Smooth muscle cell (in vitro differentiated cells): ENCODE measurements at regions not wholly inside any gene's neighbourhood (a gene's known extent, or its start where the extent isn't known, plus 50 kb on each side); places are given as distances from the start of the nearest gene placed in this dataset.
A peak's percentile ranks its signal among the peaks of the same experiment; 100 is the strongest.

Experiments used
- DNase-seq: peaks from one replicate; lab custom pipeline; 2025; ENCODE audit not compliant: unreplicated experiment; lab: John Stamatoyannopoulos, UW
- H2AFZ ChIP-seq: fragments of 200-600 bp; sonication (generic); 2 replicates; pipeline ENCODE4 v1.6.0; 2016; ENCODE audit warnings: antibody characterized with exemption, low read depth, mild to moderate bottlenecking
- H3F3A ChIP-seq: fragments of 200-600 bp; sonication (generic); 2 replicates; pipeline ENCODE4 v1.6.0; 2017; ENCODE audit warnings: antibody characterized with exemption, low read depth
- H3K27ac ChIP-seq: fragments of 200-600 bp; sonication (generic); 2 replicates; pipeline ENCODE4 v1.5.1; 2016; ENCODE audit warnings: low read depth, mild to moderate bottlenecking
- H3K27me3 ChIP-seq: fragments of 200-600 bp; sonication (generic); 2 replicates; pipeline ENCODE4 v1.6.1; 2016; ENCODE audit warnings: low read depth, mild to moderate bottlenecking
- H3K36me3 ChIP-seq: fragments of 200-600 bp; sonication (generic); 2 replicates; pipeline ENCODE4 v1.5.1; 2016; ENCODE audit warnings: low read depth
- H3K4me1 ChIP-seq: fragments of 200-600 bp; sonication (generic); 2 replicates; pipeline ENCODE4 v1.5.1; 2016; ENCODE audit warnings: low read depth
- H3K4me2 ChIP-seq: fragments of 200-600 bp; sonication (generic); 2 replicates; pipeline ENCODE4 v1.6.0; 2016; ENCODE audit warnings: mild to moderate bottlenecking
- H3K4me3 ChIP-seq: fragments of 200-600 bp; sonication (generic); 2 replicates; pipeline ENCODE4 v1.5.1; 2016; ENCODE audit warnings: mild to moderate bottlenecking
- H3K79me2 ChIP-seq: fragments of 200-600 bp; sonication (generic); 2 replicates; pipeline ENCODE4 v1.6.0; 2016; ENCODE audit warnings: low read depth, mild to moderate bottlenecking
- H3K9ac ChIP-seq: fragments of 200-600 bp; sonication (generic); 2 replicates; pipeline ENCODE4 v1.6.0; 2016; ENCODE audit warnings: low read depth
- H3K9me3 ChIP-seq: fragments of 200-600 bp; sonication (generic); replicated peaks from 2 replicates; pipeline ENCODE4 v1.5.1; 2016; ENCODE audit warnings: low read depth
- H4K20me1 ChIP-seq: fragments of 200-600 bp; sonication (generic); 2 replicates; pipeline ENCODE4 v1.6.0; 2016; ENCODE audit warnings: low read depth
- WGBS: methylation state at CpG from one replicate; pipeline ENCODE4 v1.1.7; 2016; ENCODE audit warnings: low lambda C conversion rate; 5-methylcytosine and 5-hydroxymethylcytosine counted together
- TF ChIP-seq, protein P1 (sequence below): fragments of 200-600 bp; sonication (generic); IDR thresholded peaks from 2 replicates; pipeline ENCODE4 v1.5.1; 2017; ENCODE audit warnings: borderline replicate concordance, mild to moderate bottlenecking, antibody characterized with exemption; ENCODE audit not compliant: insufficient read depth, poor library complexity, severe bottlenecking

DNA sequence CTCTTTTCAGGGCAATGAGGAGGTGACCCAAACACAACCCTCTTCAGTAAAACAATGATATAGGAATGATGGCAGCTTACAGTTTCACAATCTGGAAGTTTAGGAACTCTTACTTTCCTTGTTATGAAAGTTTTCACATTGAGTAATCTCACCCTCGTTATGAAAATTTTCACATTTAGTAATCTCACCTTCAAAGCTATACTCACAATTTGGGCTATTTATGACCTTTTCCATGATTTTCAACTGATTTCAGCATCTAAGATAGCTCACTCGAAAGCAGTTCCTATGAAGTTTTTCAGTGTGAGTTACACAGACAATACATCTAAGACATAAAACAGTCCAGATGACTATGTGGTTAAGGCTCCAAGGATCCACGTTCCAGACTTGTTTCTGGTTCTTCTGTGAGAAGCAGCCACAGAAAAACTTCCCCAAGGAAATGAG is 57.1 kb downstream of the FOXD1 start:
- H3K4me1 ChIP-seq, result peaks cover 11% of the 10 kb centered on the region
- peak overlapping the region; percentile 45 for H3K27ac ChIP-seq
- H3K27me3 ChIP-seq, result no peaks in the 10 kb centered on the region
- H2AFZ ChIP-seq, result peak overlapping the region; percentile 25
- no peak for DNase-seq
- peak overlapping the region; percentile 9 for H3K9ac ChIP-seq
- H4K20me1 ChIP-seq, result no peaks in the 10 kb centered on the region
- TF ChIP-seq, protein P1, sequence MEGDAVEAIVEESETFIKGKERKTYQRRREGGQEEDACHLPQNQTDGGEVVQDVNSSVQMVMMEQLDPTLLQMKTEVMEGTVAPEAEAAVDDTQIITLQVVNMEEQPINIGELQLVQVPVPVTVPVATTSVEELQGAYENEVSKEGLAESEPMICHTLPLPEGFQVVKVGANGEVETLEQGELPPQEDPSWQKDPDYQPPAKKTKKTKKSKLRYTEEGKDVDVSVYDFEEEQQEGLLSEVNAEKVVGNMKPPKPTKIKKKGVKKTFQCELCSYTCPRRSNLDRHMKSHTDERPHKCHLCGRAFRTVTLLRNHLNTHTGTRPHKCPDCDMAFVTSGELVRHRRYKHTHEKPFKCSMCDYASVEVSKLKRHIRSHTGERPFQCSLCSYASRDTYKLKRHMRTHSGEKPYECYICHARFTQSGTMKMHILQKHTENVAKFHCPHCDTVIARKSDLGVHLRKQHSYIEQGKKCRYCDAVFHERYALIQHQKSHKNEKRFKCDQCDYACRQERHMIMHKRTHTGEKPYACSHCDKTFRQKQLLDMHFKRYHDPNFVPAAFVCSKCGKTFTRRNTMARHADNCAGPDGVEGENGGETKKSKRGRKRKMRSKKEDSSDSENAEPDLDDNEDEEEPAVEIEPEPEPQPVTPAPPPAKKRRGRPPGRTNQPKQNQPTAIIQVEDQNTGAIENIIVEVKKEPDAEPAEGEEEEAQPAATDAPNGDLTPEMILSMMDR, result no peak
- no peaks in the 10 kb centered on the region for H3K9me3 ChIP-seq
- no peaks in the 10 kb centered on the region for H3K36me3 ChIP-seq
- WGBS, result 12% methylated on average over 3 of the region's 3 CpGs
- H3K4me3 ChIP-seq, result no peak overlapping the region
- H3F3A ChIP-seq, result peaks cover 28% of the 10 kb centered on the region
- no peaks in the 10 kb centered on the region for H3K79me2 ChIP-seq
- peak overlapping the region; percentile 76 for H3K4me2 ChIP-seq

DNA sequence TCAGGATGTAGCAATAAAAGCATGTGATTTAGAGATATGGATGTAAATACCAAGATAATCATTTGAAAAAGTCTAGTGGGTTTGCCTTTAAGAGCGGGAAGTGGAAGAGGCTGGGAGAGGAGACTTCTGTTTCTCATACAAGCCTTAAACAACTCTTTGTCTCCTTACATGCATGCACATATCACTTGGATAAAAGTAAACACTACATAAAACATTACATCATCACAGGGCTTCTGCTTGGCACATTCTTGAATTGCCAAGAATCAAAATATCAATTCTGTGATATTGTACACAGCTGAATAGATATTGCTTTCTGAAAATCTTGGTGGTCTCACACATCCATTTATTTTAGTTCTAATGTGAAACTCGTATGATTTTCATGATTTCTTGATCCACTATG is 57.6 kb downstream of the FOXD1 start:
- Histone ChIP-seq H3K79me2 (no peaks in the 10 kb centered on the region), H2AFZ (no peak overlapping the region)
- 76% methylated on average over 2 of the region's 2 CpGs for WGBS

DNA sequence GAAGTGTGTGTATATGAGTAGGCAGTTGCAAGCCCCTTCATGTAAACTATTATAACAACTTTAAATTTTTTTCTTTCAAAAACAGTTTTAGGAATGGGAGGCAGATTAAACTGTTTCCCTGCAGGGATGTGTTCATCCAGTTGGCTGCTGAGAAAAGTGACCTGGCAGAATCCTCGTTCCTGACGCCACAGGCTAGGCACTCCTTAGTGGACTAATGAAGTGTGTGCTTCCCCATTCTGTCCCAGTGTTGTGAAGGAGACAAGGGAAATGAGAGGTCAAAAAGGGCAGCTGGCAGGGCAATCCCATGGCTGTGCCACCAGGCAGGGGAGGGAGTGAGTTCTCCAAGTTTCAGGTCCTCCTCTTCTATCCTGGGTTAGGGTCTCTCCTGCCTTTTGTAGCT is 59.8 kb downstream of the FOXD1 start:
- no peak overlapping the region for H3K4me2 ChIP-seq
- TF ChIP-seq, protein P1, result no peak
- no peak overlapping the region for H2AFZ ChIP-seq
- no peaks in the 10 kb centered on the region for H3K79me2 ChIP-seq
- H3K36me3 ChIP-seq, result peaks cover 12% of the 10 kb centered on the region
- H3K27me3 ChIP-seq, result no peaks in the 10 kb centered on the region
- WGBS, result 76% methylated on average over 2 of the region's 2 CpGs
- H4K20me1 ChIP-seq, result no peaks in the 10 kb centered on the region
- peaks cover 11% of the 10 kb centered on the region for H3K4me1 ChIP-seq
- H3K27ac ChIP-seq, result no peak overlapping the region
- H3K9ac ChIP-seq, result no peak overlapping the region
- H3F3A ChIP-seq, result peaks cover 28% of the 10 kb centered on the region
- DNase-seq, result no peak
- peaks cover 16% of the 10 kb centered on the region for H3K9me3 ChIP-seq
- H3K4me3 ChIP-seq, result no peak overlapping the region

More for the DNA sequence above, 57.6 kb downstream of the FOXD1 start:
- TF ChIP-seq, protein P1, result no peak
- no peaks in the 10 kb centered on the region for H3K9me3 ChIP-seq
- peak overlapping the region; percentile 76 for H3K4me2 ChIP-seq
- peak overlapping the region; percentile 45 for H3K27ac ChIP-seq
- H3K4me3 ChIP-seq, result no peak overlapping the region
- DNase-seq, result no peak
- H3K9ac ChIP-seq, result no peak overlapping the region
- H3K36me3 ChIP-seq, result no peaks in the 10 kb centered on the region
- H3K27me3 ChIP-seq, result no peaks in the 10 kb centered on the region
- H3F3A ChIP-seq, result peaks cover 28% of the 10 kb centered on the region
- H3K4me1 ChIP-seq, result peaks cover 11% of the 10 kb centered on the region
- no peaks in the 10 kb centered on the region for H4K20me1 ChIP-seq

DNA sequence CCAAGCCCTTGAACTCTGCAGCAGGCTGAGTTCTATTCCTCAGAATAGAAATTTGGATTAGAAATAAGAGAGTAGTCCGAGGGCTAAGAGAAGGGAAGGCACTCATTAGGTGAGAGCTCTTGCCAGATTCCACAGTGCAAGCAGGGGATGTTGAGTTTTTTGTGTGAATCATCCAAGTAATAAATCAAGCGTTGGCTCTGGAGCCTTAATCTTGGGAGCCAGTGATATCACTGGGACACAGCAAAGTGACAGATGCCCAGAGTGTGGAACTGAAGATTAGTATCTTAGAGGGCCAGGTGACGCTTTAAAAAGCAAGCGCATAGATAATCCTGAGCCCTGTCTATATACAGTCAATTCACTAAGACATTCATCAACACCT is 60.3 kb downstream of the FOXD1 start:
- peaks cover 11% of the 10 kb centered on the region for H3K4me1 ChIP-seq
- 13% methylated on average over 4 of the region's 4 CpGs for WGBS
- no peak overlapping the region for H3K4me3 ChIP-seq
- H3K4me2 ChIP-seq, result peak overlapping the region; percentile 45
- no peaks in the 10 kb centered on the region for H3K79me2 ChIP-seq
- peaks cover 28% of the 10 kb centered on the region for H3F3A ChIP-seq
- TF ChIP-seq, protein P1, result no peak
- no peaks in the 10 kb centered on the region for H3K27me3 ChIP-seq
- H3K9me3 ChIP-seq, result peaks cover 17% of the 10 kb centered on the region
- H3K36me3 ChIP-seq, result peaks cover 12% of the 10 kb centered on the region
- H4K20me1 ChIP-seq, result no peaks in the 10 kb centered on the region
- no peak overlapping the region for H2AFZ ChIP-seq
- peak overlapping the region; percentile 22 for H3K27ac ChIP-seq
- no peak for DNase-seq
- no peak overlapping the region for H3K9ac ChIP-seq
